D721Med (cell line): ENCODE measurements at regions not wholly inside any gene's neighbourhood (a gene's known extent, or its start where the extent isn't known, plus 50 kb on each side); places are given as distances from the start of the nearest gene placed in this dataset.
A peak's percentile ranks its signal among the peaks of the same experiment; 100 is the strongest.

Experiments
- DNase-seq: peaks from one replicate; pipeline ENCODE4 v3.0.0; 2011; ENCODE audit warnings: low spot score; ENCODE audit not compliant: insufficient read length
- FAIRE-seq: peaks from 2 replicates; lab custom pipeline; 2011; peaks lifted over from hg19 to GRCh38; lab: Jason Lieb, UNC
- TF ChIP-seq, protein P1 (sequence below): IDR thresholded peaks from 2 replicates; pipeline ENCODE4 v1.5.1; 2012; ENCODE audit warnings: mild to moderate bottlenecking, control low read depth; ENCODE audit not compliant: insufficient read depth; ENCODE audit errors: missing control alignments

DNA sequence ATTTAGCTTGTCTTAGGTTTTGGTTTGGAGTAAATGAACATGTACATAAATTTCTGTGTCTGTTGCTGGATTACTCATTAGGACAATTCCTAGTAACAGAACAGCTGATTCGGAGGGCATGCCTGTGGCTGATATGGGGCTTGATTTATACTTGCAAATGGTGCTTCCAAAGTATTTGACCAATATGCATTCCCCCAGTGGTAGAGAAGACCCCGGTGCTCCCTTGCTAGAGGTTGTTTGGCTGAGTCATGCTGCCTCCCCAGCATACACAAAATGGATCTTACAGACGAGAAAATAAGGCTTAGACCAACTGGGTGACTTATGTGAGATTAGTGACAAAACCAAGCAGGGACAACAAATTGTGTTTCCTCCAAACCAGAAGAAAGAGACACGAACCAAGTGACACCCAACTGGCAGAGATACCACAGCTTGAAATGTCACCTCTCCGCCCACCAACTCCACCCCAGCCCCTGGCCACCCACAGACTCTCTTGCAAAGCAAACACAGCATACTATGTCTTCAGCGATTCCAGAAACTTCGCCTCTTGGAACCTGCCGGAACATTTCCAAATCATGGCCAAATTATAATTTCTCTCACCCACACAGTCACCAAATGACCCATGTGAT is 75.9 kb upstream of the ETS2 start:
- DNase-seq (no peak), FAIRE-seq (no peak)
- TF ChIP-seq, protein P1, sequence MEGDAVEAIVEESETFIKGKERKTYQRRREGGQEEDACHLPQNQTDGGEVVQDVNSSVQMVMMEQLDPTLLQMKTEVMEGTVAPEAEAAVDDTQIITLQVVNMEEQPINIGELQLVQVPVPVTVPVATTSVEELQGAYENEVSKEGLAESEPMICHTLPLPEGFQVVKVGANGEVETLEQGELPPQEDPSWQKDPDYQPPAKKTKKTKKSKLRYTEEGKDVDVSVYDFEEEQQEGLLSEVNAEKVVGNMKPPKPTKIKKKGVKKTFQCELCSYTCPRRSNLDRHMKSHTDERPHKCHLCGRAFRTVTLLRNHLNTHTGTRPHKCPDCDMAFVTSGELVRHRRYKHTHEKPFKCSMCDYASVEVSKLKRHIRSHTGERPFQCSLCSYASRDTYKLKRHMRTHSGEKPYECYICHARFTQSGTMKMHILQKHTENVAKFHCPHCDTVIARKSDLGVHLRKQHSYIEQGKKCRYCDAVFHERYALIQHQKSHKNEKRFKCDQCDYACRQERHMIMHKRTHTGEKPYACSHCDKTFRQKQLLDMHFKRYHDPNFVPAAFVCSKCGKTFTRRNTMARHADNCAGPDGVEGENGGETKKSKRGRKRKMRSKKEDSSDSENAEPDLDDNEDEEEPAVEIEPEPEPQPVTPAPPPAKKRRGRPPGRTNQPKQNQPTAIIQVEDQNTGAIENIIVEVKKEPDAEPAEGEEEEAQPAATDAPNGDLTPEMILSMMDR, result no peak

DNA sequence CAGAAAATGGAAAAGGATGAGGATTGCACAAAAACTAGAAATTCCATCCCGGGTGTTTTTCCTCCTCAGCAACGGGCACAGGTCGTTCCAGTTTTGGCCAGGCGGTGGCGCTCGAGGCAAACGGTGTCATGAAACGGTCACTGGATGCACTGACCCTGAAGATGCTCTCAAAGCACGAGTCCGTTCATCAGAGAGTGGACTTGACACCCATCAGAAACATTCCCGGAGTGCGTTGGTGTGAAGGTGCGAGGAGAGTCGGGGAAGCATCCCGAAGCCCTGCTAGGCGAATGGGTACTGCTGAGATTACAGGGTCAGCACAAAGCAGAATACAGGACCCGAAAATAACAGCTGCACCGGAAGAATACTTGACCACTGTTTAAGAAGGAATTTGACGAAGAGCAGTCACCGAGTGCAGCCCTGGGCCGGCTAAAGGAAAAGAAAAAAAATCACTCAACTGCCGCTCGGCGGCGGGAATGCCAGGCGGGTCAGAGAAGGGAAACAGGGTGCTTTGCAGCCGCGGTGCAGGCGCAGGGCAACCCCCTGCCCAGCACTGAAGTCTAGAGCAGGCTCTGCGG is 71.7 kb upstream of the ETS2 start:
- no peak for FAIRE-seq
- TF ChIP-seq, protein P1, result peak; percentile 92

DNA sequence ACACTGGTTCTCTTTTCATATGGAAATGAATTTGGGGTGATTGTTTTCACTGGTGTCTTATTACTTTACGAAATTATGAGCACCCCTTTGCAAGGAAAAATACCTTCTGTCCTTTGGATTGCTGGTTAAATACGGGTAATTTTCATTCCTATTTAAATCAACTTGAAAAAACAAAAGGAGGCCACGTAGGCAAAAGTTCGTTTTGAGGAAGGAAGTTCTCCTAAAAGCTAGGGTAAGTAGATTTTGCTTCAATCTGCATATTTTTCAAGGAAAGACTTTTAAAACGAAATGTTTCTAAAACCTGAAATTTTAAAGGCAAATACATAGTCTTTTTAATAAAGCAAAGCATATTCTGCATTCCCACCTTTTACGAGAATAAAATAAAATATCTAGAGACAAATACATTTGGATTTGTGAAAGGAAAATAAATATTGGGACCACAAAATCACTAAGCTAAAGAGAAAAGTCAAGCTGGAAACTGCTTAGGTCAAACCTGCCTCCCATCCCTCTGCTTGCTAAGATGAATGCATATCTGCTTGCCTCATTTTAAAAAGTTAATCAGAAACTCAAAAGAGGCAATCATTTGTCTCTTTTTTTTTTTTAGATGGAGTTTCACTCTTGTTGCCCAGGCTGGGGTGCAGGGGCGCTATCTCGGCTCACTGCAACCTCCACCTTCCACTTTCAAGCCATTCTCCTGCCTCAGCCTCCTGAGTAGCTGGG is 70.9 kb upstream of the ETS2 start:
- FAIRE-seq, result no peak
- no peak for DNase-seq
- TF ChIP-seq, protein P1, result no peak

More for the DNA sequence above, 71.7 kb upstream of the ETS2 start:
- peak; percentile 42 for DNase-seq

DNA sequence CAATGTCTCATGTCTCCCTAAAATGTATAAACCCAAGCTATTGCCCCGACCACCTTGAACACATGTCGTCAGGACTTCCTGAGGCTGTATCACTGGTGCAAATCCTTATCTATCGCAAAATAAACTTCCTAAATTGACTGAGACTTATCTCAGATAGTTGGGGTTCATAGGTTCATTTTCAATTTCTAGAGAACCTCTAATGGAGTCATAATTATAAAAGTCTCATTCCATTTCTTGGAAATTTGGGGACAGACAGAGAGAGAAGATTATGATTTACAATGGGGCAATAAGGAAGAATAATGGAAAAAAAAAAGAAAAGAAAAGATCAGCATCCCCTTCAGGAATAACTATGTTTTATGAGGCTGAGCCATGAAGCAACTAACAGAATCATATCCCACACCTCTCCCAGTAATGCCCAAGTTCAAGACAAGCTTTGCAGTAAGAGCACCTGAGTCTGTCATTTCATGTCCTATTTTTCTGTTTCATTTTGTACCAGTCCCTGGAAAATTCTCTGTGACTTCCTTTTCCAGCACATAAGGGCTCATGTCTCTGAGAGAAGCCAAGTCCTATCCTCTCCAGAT is 70.0 kb upstream of the ETS2 start:
- TF ChIP-seq, protein P1, result no peak
- no peak for FAIRE-seq
- DNase-seq, result no peak

DNA sequence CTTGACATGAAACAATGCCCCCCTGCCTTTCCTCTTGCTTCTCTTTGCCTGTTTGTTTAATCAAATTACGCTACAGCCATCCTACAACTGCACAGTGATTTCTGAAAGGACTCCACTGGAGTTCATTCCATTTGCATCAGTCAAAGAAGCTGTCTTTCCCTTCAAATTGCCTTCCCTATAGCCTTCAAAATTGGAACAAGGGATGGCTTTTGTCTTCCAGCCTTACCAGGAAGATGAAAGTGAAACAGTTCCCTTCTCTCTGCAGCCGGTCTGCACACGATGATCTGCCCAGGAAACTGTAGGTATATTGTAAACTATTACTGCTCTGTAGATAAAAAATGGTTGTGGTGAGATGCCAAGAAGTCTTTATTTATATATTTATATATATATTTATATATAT is 65.6 kb upstream of the ETS2 start:
- no peak for DNase-seq
- FAIRE-seq, result no peak
- TF ChIP-seq, protein P1, result no peak

DNA sequence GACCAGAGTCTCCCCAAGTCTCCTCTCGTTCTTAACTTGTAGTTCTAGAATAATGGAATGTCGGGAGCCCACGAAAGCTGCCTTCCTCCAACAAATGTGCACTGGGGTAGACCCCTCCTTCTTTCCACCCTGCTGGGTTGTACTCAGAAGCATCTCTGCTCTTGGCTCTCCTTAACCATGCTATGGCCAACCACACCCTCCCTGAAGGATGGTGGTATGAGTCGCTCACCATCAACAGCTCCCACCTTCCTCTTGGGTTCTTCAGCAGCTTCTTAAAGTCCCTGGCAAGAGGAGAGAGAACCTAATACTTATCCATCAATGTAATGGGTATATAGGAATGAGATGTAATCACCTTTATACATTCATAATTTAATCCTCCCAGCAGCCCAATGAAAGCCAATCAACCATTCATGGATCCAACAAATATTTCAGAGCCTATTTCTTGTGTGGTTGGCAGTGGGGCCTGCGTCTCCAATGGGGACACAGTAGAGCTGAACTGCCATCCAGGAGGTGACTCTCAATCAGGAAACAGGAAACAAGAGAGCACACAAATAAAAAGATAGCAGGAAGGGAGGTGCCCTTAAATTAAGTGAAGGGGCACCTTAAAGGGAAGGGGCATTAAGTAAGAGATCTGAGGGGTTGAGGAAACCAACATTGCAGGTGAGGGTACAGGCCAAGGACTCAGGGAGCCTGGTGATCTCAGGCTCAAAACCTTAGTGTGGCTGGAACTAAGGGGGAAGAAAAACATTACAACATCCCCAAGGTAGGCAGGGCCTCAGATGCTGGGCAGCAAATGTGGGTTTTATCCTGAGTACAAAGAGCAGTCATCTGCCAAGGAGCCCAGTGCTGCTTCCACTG is 64.4 kb upstream of the ETS2 start:
- TF ChIP-seq, protein P1, result no peak
- DNase-seq (no peak), FAIRE-seq (no peak)
